Activated CD4-positive, alpha-beta T cell treated with anti-CD3 and anti-CD28 coated beads, Interleukin-2, amount 10 ng/mL, durations not matched to agents 7 days and 5 days (primary cell): ENCODE measurements at regions not wholly inside any gene's neighbourhood (a gene's known extent, or its start where the extent isn't known, plus 50 kb on each side); places are given as distances from the start of the nearest gene placed in this dataset.

Source experiments
- CTCF ChIA-PET: fragments of 350-600 bp; sonication (Branson Sonifier 250); formaldehyde crosslinking; loops from one replicate; lab custom pipeline; 2021; ENCODE audit warnings: antibody characterized with exemption; lab: Charles Lee
- POLR2A ChIA-PET: fragments of 350-600 bp; sonication (Branson Sonifier 250); formaldehyde crosslinking; loops from one replicate; lab custom pipeline; 2021; ENCODE audit warnings: antibody characterized with exemption; lab: Charles Lee
- DNase-seq: peaks from one replicate; pipeline ENCODE4 v3.0.0-alpha.2; 2020
- H3K27ac Mint-ChIP-seq: one replicate; pipeline ENCODE4 v1.8.0; 2021; ENCODE audit warnings: mild to moderate bottlenecking, moderate library complexity, mixed read lengths
- H3K27me3 Mint-ChIP-seq: one replicate; pipeline ENCODE4 v1.8.0; 2021; ENCODE audit warnings: mixed read lengths
- H3K36me3 Mint-ChIP-seq: one replicate; pipeline ENCODE4 v1.8.0; 2021; ENCODE audit warnings: low read depth, mixed read lengths
- H3K4me1 Mint-ChIP-seq: one replicate; pipeline ENCODE4 v1.8.0; 2021; ENCODE audit warnings: mixed read lengths
- H3K4me3 Mint-ChIP-seq: one replicate; pipeline ENCODE4 v1.8.0; 2021; ENCODE audit warnings: mild to moderate bottlenecking, moderate library complexity, mixed read lengths
- H3K9me3 Mint-ChIP-seq: one replicate; pipeline ENCODE4 v1.8.0; 2021; ENCODE audit warnings: mixed read lengths

GRCh38 chr6:82741996-82742385 is 323.6 kb downstream of the UBE3D start:
- no peak for DNase-seq
- no peaks in the 10 kb centered on the region for H3K9me3 Mint-ChIP-seq
- no peaks in the 10 kb centered on the region for H3K4me1 Mint-ChIP-seq
- ChIA-PET CTCF (interaction anchor here (0.6 kb wide), 1 partner anchor 471 kb away, joined by 4 read pairs; no protein-coding TSS in a partner anchor), POLR2A (no interaction called here)
- H3K36me3 Mint-ChIP-seq, result no peaks in the 10 kb centered on the region
- H3K27ac Mint-ChIP-seq, result no peak overlapping the region
- H3K27me3 Mint-ChIP-seq, result peaks cover 2% of the 10 kb centered on the region
- H3K4me3 Mint-ChIP-seq, result no peak overlapping the region

GRCh38 chr6:82744286-82745015 is 321.2 kb downstream of the UBE3D start:
- H3K36me3 Mint-ChIP-seq, result no peaks in the 10 kb centered on the region
- POLR2A ChIA-PET, result no interaction called here
- DNase-seq, result no peak
- CTCF ChIA-PET, result no interaction called here
- H3K9me3 Mint-ChIP-seq, result no peaks in the 10 kb centered on the region
- no peaks in the 10 kb centered on the region for H3K4me1 Mint-ChIP-seq
- H3K27ac Mint-ChIP-seq, result no peak overlapping the region
- H3K4me3 Mint-ChIP-seq, result no peak overlapping the region
- H3K27me3 Mint-ChIP-seq, result no peaks in the 10 kb centered on the region

- ChIA-PET CTCF (no interaction called here), POLR2A (no interaction called here)
- Mint-ChIP-seq H3K4me1 (no peaks in the 10 kb centered on the region), H3K9me3 (no peaks in the 10 kb centered on the region), H3K36me3 (no peaks in the 10 kb centered on the region), H3K27ac (no peak overlapping the region), H3K27me3 (no peaks in the 10 kb centered on the region), H3K4me3 (no peak overlapping the region)
- DNase-seq, result no peak
These were observed 315.1 kb downstream of the UBE3D start for GRCh38 chr6:82750556-82750955.

- no peaks in the 10 kb centered on the region for H3K4me1 Mint-ChIP-seq
These were observed 313.9 kb downstream of the UBE3D start for GRCh38 chr6:82751718-82752117.

GRCh38 chr6:82761674-82762345 is 303.8 kb downstream of the UBE3D start:
- H3K4me1 Mint-ChIP-seq, result no peaks in the 10 kb centered on the region
- no peak overlapping the region for H3K4me3 Mint-ChIP-seq
- H3K9me3 Mint-ChIP-seq, result no peaks in the 10 kb centered on the region
- no peak overlapping the region for H3K27ac Mint-ChIP-seq
- no peaks in the 10 kb centered on the region for H3K36me3 Mint-ChIP-seq
- ChIA-PET POLR2A (no interaction called here), CTCF (no interaction called here)
- no peak for DNase-seq
- H3K27me3 Mint-ChIP-seq, result no peaks in the 10 kb centered on the region

More at GRCh38 chr6:82751718-82752117, 313.9 kb downstream of the UBE3D start:
- Mint-ChIP-seq H3K36me3 (no peaks in the 10 kb centered on the region), H3K9me3 (no peaks in the 10 kb centered on the region), H3K27me3 (no peaks in the 10 kb centered on the region), H3K4me3 (no peak overlapping the region), H3K27ac (no peak overlapping the region)
- ChIA-PET POLR2A (no interaction called here), CTCF (interaction anchor here (0.6 kb wide), 1 partner anchor 58 kb away, joined by 3 read pairs; no protein-coding TSS in a partner anchor)
- DNase-seq, result no peak

- CTCF ChIA-PET, result no interaction called here
- Mint-ChIP-seq H3K27ac (no peak overlapping the region), H3K4me1 (no peaks in the 10 kb centered on the region), H3K9me3 (no peaks in the 10 kb centered on the region), H3K4me3 (no peak overlapping the region), H3K27me3 (no peaks in the 10 kb centered on the region), H3K36me3 (no peaks in the 10 kb centered on the region)
- no peak for DNase-seq
- POLR2A ChIA-PET, result no interaction called here
These were observed 299.2 kb downstream of the UBE3D start for GRCh38 chr6:82766476-82766875.

GRCh38 chr6:82767037-82767436 is 298.6 kb downstream of the UBE3D start:
- Mint-ChIP-seq H3K4me3 (no peak overlapping the region), H3K36me3 (no peaks in the 10 kb centered on the region), H3K9me3 (no peaks in the 10 kb centered on the region), H3K27ac (no peak overlapping the region), H3K4me1 (no peaks in the 10 kb centered on the region), H3K27me3 (no peaks in the 10 kb centered on the region)
- no peak for DNase-seq
- ChIA-PET POLR2A (no interaction called here), CTCF (interaction anchor here (0.6 kb wide), 1 partner anchor 145 kb away, joined by 3 read pairs; no protein-coding TSS in a partner anchor)

- H3K36me3 Mint-ChIP-seq, result no peaks in the 10 kb centered on the region
- no peak overlapping the region for H3K27ac Mint-ChIP-seq
- H3K27me3 Mint-ChIP-seq, result no peaks in the 10 kb centered on the region
- no peak overlapping the region for H3K4me3 Mint-ChIP-seq
- DNase-seq, result no peak
- no peaks in the 10 kb centered on the region for H3K4me1 Mint-ChIP-seq
- no peaks in the 10 kb centered on the region for H3K9me3 Mint-ChIP-seq
- POLR2A ChIA-PET, result no interaction called here
- CTCF ChIA-PET, result interaction anchor here (0.6 kb wide), 1 partner anchor 144 kb away, joined by 3 read pairs; no protein-coding TSS in a partner anchor
These were observed 298.2 kb downstream of the UBE3D start for GRCh38 chr6:82767447-82767846.

GRCh38 chr6:82772851-82773717 is 292.6 kb downstream of the UBE3D start:
- H3K27me3 Mint-ChIP-seq, result no peaks in the 10 kb centered on the region
- CTCF ChIA-PET, result no interaction called here
- no peaks in the 10 kb centered on the region for H3K36me3 Mint-ChIP-seq
- POLR2A ChIA-PET, result no interaction called here
- no peak for DNase-seq
- H3K4me3 Mint-ChIP-seq, result no peak overlapping the region
- no peaks in the 10 kb centered on the region for H3K4me1 Mint-ChIP-seq
- no peaks in the 10 kb centered on the region for H3K9me3 Mint-ChIP-seq
- H3K27ac Mint-ChIP-seq, result no peak overlapping the region

- ChIA-PET POLR2A (no interaction called here), CTCF (no interaction called here)
- Mint-ChIP-seq H3K4me1 (no peaks in the 10 kb centered on the region), H3K9me3 (no peaks in the 10 kb centered on the region), H3K27me3 (no peaks in the 10 kb centered on the region), H3K36me3 (no peaks in the 10 kb centered on the region), H3K4me3 (no peak overlapping the region), H3K27ac (no peak overlapping the region)
- no peak for DNase-seq
These were observed 290.3 kb downstream of the UBE3D start for GRCh38 chr6:82775361-82775760.

- H3K27ac Mint-ChIP-seq, result no peak overlapping the region
- no peaks in the 10 kb centered on the region for H3K9me3 Mint-ChIP-seq
- POLR2A ChIA-PET, result no interaction called here
- CTCF ChIA-PET, result no interaction called here
- H3K36me3 Mint-ChIP-seq, result no peaks in the 10 kb centered on the region
- no peaks in the 10 kb centered on the region for H3K27me3 Mint-ChIP-seq
- no peaks in the 10 kb centered on the region for H3K4me1 Mint-ChIP-seq
- H3K4me3 Mint-ChIP-seq, result no peak overlapping the region
- no peak for DNase-seq
These were observed 289.7 kb downstream of the UBE3D start for GRCh38 chr6:82775981-82776380.

GRCh38 chr6:82779041-82779440 is 286.6 kb downstream of the UBE3D start:
- Mint-ChIP-seq H3K27ac (no peak overlapping the region), H3K9me3 (no peaks in the 10 kb centered on the region), H3K27me3 (no peaks in the 10 kb centered on the region), H3K36me3 (no peaks in the 10 kb centered on the region), H3K4me3 (no peak overlapping the region), H3K4me1 (no peaks in the 10 kb centered on the region)
- CTCF ChIA-PET, result no interaction called here
- POLR2A ChIA-PET, result no interaction called here
- no peak for DNase-seq

GRCh38 chr6:82780334-82780733 is 285.3 kb downstream of the UBE3D start:
- Mint-ChIP-seq H3K27ac (no peak overlapping the region), H3K4me1 (no peaks in the 10 kb centered on the region), H3K9me3 (no peaks in the 10 kb centered on the region), H3K36me3 (no peaks in the 10 kb centered on the region), H3K4me3 (no peak overlapping the region), H3K27me3 (no peaks in the 10 kb centered on the region)
- POLR2A ChIA-PET, result no interaction called here
- CTCF ChIA-PET, result no interaction called here
- no peak for DNase-seq
